ENCODE measurements at regions not wholly inside any gene's neighbourhood (a gene's known extent, or its start where the extent isn't known, plus 50 kb on each side); places are given as distances from the start of the nearest gene placed in this dataset.

- no peak for DNase-seq (ENCODE audit: low read depth)
- TF ChIP-seq CTCF (conservative IDR thresholded peaks at IDR 0.05; ENCODE audit: control insufficient read depth, insufficient read depth, low read depth, low read length), result no peak
- no peak overlapping the region for H3K4me3 ChIP-seq (ENCODE audit: control insufficient read depth, low read depth, low read length)
These were observed 289.0 kb downstream of the RNF144A start for GRCh38 chr2:7206111-7206810.

- DNase-seq (ENCODE audit: low read depth), result no peak
- H3K4me3 ChIP-seq (ENCODE audit: control insufficient read depth, low read depth, low read length), result no peak overlapping the region
- no peak for TF ChIP-seq CTCF (conservative IDR thresholded peaks at IDR 0.05; ENCODE audit: control insufficient read depth, insufficient read depth, low read depth, low read length)
These were observed 290.4 kb downstream of the RNF144A start for GRCh38 chr2:7207631-7208030.

GRCh38 chr2:7209757-7210555, 292.7 kb downstream of the RNF144A start:
- TF ChIP-seq CTCF (conservative IDR thresholded peaks at IDR 0.05; ENCODE audit: control insufficient read depth, insufficient read depth, low read depth, low read length), result no peak
- no peak overlapping the region for H3K4me3 ChIP-seq (ENCODE audit: control insufficient read depth, low read depth, low read length)
- DNase-seq (ENCODE audit: low read depth), result no peak

GRCh38 chr2:7210712-7211111, 293.5 kb downstream of the RNF144A start:
- no peak for DNase-seq (ENCODE audit: low read depth)
- H3K4me3 ChIP-seq (ENCODE audit: control insufficient read depth, low read depth, low read length), result no peak overlapping the region
- no peak for TF ChIP-seq CTCF (conservative IDR thresholded peaks at IDR 0.05; ENCODE audit: control insufficient read depth, insufficient read depth, low read depth, low read length)

GRCh38 chr2:7225848-7226247, 308.6 kb downstream of the RNF144A start:
- TF ChIP-seq CTCF (conservative IDR thresholded peaks at IDR 0.05; ENCODE audit: control insufficient read depth, insufficient read depth, low read depth, low read length), result no peak
- no peak overlapping the region for H3K4me3 ChIP-seq (ENCODE audit: control insufficient read depth, low read depth, low read length)
- DNase-seq (ENCODE audit: low read depth), result no peak

- no peak overlapping the region for H3K4me3 ChIP-seq (ENCODE audit: control insufficient read depth, low read depth, low read length)
- TF ChIP-seq CTCF (conservative IDR thresholded peaks at IDR 0.05; ENCODE audit: control insufficient read depth, insufficient read depth, low read depth, low read length), result no peak
- DNase-seq (ENCODE audit: low read depth), result no peak
These were observed 309.3 kb downstream of the RNF144A start for GRCh38 chr2:7226501-7226900.

Measured in fibroblast of mammary gland (primary cell).